Neural crest cell (in vitro differentiated cells): ENCODE measurements at regions not wholly inside any gene's neighbourhood (a gene's known extent, or its start where the extent isn't known, plus 50 kb on each side); places are given as distances from the start of the nearest gene placed in this dataset.

Experiments
- DNase-seq: peaks from one replicate; pipeline ENCODE4 v3.0.0; 2021; ENCODE audit warnings: low read depth, mixed read lengths, low spot score
- H3K27ac Mint-ChIP-seq: one replicate; pipeline ENCODE4 v1.8.0; 2021; ENCODE audit warnings: mild to moderate bottlenecking, mixed read lengths; ENCODE audit not compliant: unreplicated experiment
- H3K27me3 Mint-ChIP-seq: 2 replicates; pipeline ENCODE4 v1.8.0; 2021; ENCODE audit warnings: low read depth, mild to moderate bottlenecking, mixed read lengths
- H3K36me3 Mint-ChIP-seq: 2 replicates; pipeline ENCODE4 v1.8.0; 2021; ENCODE audit warnings: low read depth, mild to moderate bottlenecking, mixed read lengths
- H3K4me1 Mint-ChIP-seq: 2 replicates; pipeline ENCODE4 v1.8.0; 2021; ENCODE audit warnings: mixed read lengths
- H3K4me3 Mint-ChIP-seq: one replicate; pipeline ENCODE4 v1.8.0; 2021; ENCODE audit warnings: mild to moderate bottlenecking, mixed read lengths
- H3K9me3 Mint-ChIP-seq: 2 replicates; pipeline ENCODE4 v1.8.0; 2021; ENCODE audit warnings: mixed read lengths
- CTCF ChIP-seq: fragments of 200-600 bp; sonication (generic); conservative IDR thresholded peaks from 2 replicates; pipeline ENCODE4 v1.5.0; 2021; ENCODE audit warnings: antibody characterized with exemption, mild to moderate bottlenecking

- Mint-ChIP-seq H3K27me3 (no peaks in the 10 kb centered on the region), H3K4me3 (no peak overlapping the region), H3K9me3 (peaks cover 2% of the 10 kb centered on the region), H3K4me1 (no peaks in the 10 kb centered on the region), H3K36me3 (no peaks in the 10 kb centered on the region), H3K27ac (no peak overlapping the region)
- DNase-seq = no peak
- no peak for TF ChIP-seq CTCF
These were observed 336.2 kb upstream of the TMPO start for GRCh38 chr12:98179151-98179550.

GRCh38 chr12:98180603-98181002, 334.8 kb upstream of the TMPO start:
- DNase-seq = no peak
- Mint-ChIP-seq H3K9me3 (peaks cover 2% of the 10 kb centered on the region), H3K27ac (no peak overlapping the region), H3K4me1 (no peaks in the 10 kb centered on the region), H3K36me3 (no peaks in the 10 kb centered on the region), H3K27me3 (no peaks in the 10 kb centered on the region), H3K4me3 (no peak overlapping the region)
- no peak for TF ChIP-seq CTCF

- no peak for TF ChIP-seq CTCF
- no peak overlapping the region for H3K27ac Mint-ChIP-seq
- DNase-seq = no peak
- H3K27me3 Mint-ChIP-seq = no peaks in the 10 kb centered on the region
- H3K36me3 Mint-ChIP-seq = no peaks in the 10 kb centered on the region
- H3K9me3 Mint-ChIP-seq = peaks cover 2% of the 10 kb centered on the region
- no peak overlapping the region for H3K4me3 Mint-ChIP-seq
- no peaks in the 10 kb centered on the region for H3K4me1 Mint-ChIP-seq
These were observed 332.6 kb upstream of the TMPO start for GRCh38 chr12:98182821-98183220.

GRCh38 chr12:98185606-98186005, 329.8 kb upstream of the TMPO start:
- Mint-ChIP-seq H3K36me3 (no peaks in the 10 kb centered on the region), H3K4me1 (no peaks in the 10 kb centered on the region), H3K9me3 (no peaks in the 10 kb centered on the region), H3K27ac (no peak overlapping the region), H3K27me3 (no peaks in the 10 kb centered on the region), H3K4me3 (no peak overlapping the region)
- DNase-seq = no peak
- no peak for TF ChIP-seq CTCF

- H3K4me1 Mint-ChIP-seq = peaks cover 4% of the 10 kb centered on the region
- no peak for TF ChIP-seq CTCF
- no peak for DNase-seq
- H3K9me3 Mint-ChIP-seq = no peaks in the 10 kb centered on the region
- no peaks in the 10 kb centered on the region for H3K36me3 Mint-ChIP-seq
- no peaks in the 10 kb centered on the region for H3K27me3 Mint-ChIP-seq
- H3K4me3 Mint-ChIP-seq = no peak overlapping the region
- no peak overlapping the region for H3K27ac Mint-ChIP-seq
These were observed 326.7 kb upstream of the TMPO start for GRCh38 chr12:98188650-98189077.

- no peak for DNase-seq
- no peak for TF ChIP-seq CTCF
- Mint-ChIP-seq H3K36me3 (no peaks in the 10 kb centered on the region), H3K9me3 (no peaks in the 10 kb centered on the region), H3K27ac (no peak overlapping the region), H3K27me3 (no peaks in the 10 kb centered on the region), H3K4me3 (no peak overlapping the region), H3K4me1 (peaks cover 4% of the 10 kb centered on the region)
These were observed 320.8 kb upstream of the TMPO start for GRCh38 chr12:98194591-98194990.
